Neuronal stem cell (in vitro differentiated cells): ENCODE measurements at regions not wholly inside any gene's neighbourhood (a gene's known extent, or its start where the extent isn't known, plus 50 kb on each side); places are given as distances from the start of the nearest gene placed in this dataset.

Source experiments
- DNase-seq: peaks from one replicate; pipeline ENCODE4 v3.0.0-alpha.2; 2013; ENCODE audit warnings: low spot score
- H2AFZ ChIP-seq: one replicate; pipeline ENCODE4 v1.6.1; 2013; ENCODE audit warnings: mild to moderate bottlenecking, low read length, inconsistent platforms
- H2AK5ac ChIP-seq: 2 replicates; pipeline ENCODE4 v1.6.1; 2013; ENCODE audit warnings: low read depth, mild to moderate bottlenecking, inconsistent platforms, low read length, moderate library complexity, mixed read lengths
- H2BK120ac ChIP-seq: 2 replicates; pipeline ENCODE4 v1.6.1; 2013; ENCODE audit warnings: low read depth, mild to moderate bottlenecking, inconsistent platforms, low read length, moderate library complexity, mixed read lengths
- H2BK12ac ChIP-seq: one replicate; pipeline ENCODE4 v1.6.1; 2013; ENCODE audit warnings: low read length, inconsistent platforms
- H2BK15ac ChIP-seq: 2 replicates; pipeline ENCODE4 v1.6.1; 2013; ENCODE audit warnings: mild to moderate bottlenecking, low read length, inconsistent platforms, mixed read lengths
- H2BK5ac ChIP-seq: one replicate; pipeline ENCODE4 v1.6.1; 2013; ENCODE audit warnings: inconsistent platforms, mild to moderate bottlenecking, low read length, moderate library complexity
- H3K14ac ChIP-seq: one replicate; pipeline ENCODE4 v1.6.1; 2013; ENCODE audit warnings: low read length, inconsistent platforms
- H3K18ac ChIP-seq: 2 replicates; pipeline ENCODE4 v1.6.1; 2013; ENCODE audit warnings: low read length, inconsistent platforms
- H3K23ac ChIP-seq: 2 replicates; pipeline ENCODE4 v1.6.1; 2013; ENCODE audit warnings: low read depth, mild to moderate bottlenecking, mixed read lengths, low read length, inconsistent platforms; ENCODE audit not compliant: poor library complexity
- H3K27ac ChIP-seq: replicated peaks from 3 replicates; pipeline ENCODE4 v1.5.1; 2013; ENCODE audit warnings: low read length, inconsistent platforms
- H3K27me3 ChIP-seq, 3 experiments: 2 replicates each; pipeline ENCODE4 v1.6.1; 2013; ENCODE audit warnings: low read length in 3 of 3, mild to moderate bottlenecking in 2 of 3, inconsistent platforms in 1 of 3, low read depth in 1 of 3, mixed read lengths in 1 of 3, moderate library complexity in 1 of 3; ENCODE audit not compliant: control insufficient read depth in 3 of 3, insufficient read depth in 3 of 3
- H3K36me3 ChIP-seq, 2 donors: replicated peaks in 1 of 2; 2 replicates each; pipeline ENCODE4 v1.6.1; 2013; ENCODE audit warnings: low read length in 2 of 2; ENCODE audit not compliant: control insufficient read depth in 2 of 2, insufficient read depth in 2 of 2
- H3K4ac ChIP-seq: 2 replicates; pipeline ENCODE4 v1.6.1; 2013; ENCODE audit warnings: inconsistent platforms, mild to moderate bottlenecking, low read length, moderate library complexity
- H3K4me1 ChIP-seq, 2 donors: 1 replicate in 1 of 2; 2 replicates in 1 of 2; pipeline ENCODE4 v1.6.1; 2013; ENCODE audit warnings: low read length in 2 of 2, low read depth in 1 of 2; ENCODE audit not compliant: control insufficient read depth in 2 of 2, insufficient read depth in 1 of 2
- H3K4me2 ChIP-seq: one replicate; pipeline ENCODE4 v1.6.1; 2013; ENCODE audit warnings: mild to moderate bottlenecking, low read length, inconsistent platforms; ENCODE audit not compliant: insufficient read depth, poor library complexity, severe bottlenecking
- H3K4me3 ChIP-seq, 2 donors: 2 replicates each; pipeline ENCODE4 v1.5.1; 2013; ENCODE audit warnings: low read length in 2 of 2, mild to moderate bottlenecking in 2 of 2, inconsistent platforms in 1 of 2, moderate library complexity in 1 of 2
- H3K79me1 ChIP-seq: one replicate; pipeline ENCODE4 v1.6.1; 2013; ENCODE audit warnings: low read depth, mild to moderate bottlenecking, inconsistent platforms, low read length, moderate library complexity
- H3K9ac ChIP-seq: one replicate; pipeline ENCODE4 v1.6.1; 2013; ENCODE audit warnings: mild to moderate bottlenecking, low read depth, low read length, inconsistent platforms; ENCODE audit not compliant: poor library complexity
- H3K9me3 ChIP-seq, 2 donors: replicated peaks in 1 of 2; 2 replicates each; pipeline versions ENCODE3 to v1.6.1; 2013; ENCODE audit warnings: low read length in 2 of 2, mild to moderate bottlenecking in 2 of 2, inconsistent platforms in 1 of 2, low read depth in 1 of 2, mixed read lengths in 1 of 2, moderate library complexity in 1 of 2; ENCODE audit not compliant: control insufficient read depth in 2 of 2, insufficient read depth in 1 of 2
- H4K8ac ChIP-seq: one replicate; pipeline ENCODE4 v1.6.1; 2013; ENCODE audit warnings: low read depth, mild to moderate bottlenecking, inconsistent platforms, low read length, moderate library complexity
- H4K91ac ChIP-seq: one replicate; pipeline ENCODE4 v1.6.1; 2013; ENCODE audit warnings: low read length, low read depth, mild to moderate bottlenecking, inconsistent platforms; ENCODE audit not compliant: poor library complexity
- WGBS, 2 donors: extraction: QIAGEN DNeasy Blood & Tissue Kit; methylation state at CpG; one replicate each; pipeline ENCODE4 v1.1.7; 2013; ENCODE audit warnings: missing lambda C conversion rate in 2 of 2, mixed read lengths in 1 of 2; ENCODE audit not compliant: insufficient read length in 2 of 2, insufficient replicate concordance in 1 of 2; ENCODE audit errors: extremely low coverage in 2 of 2; 5-methylcytosine and 5-hydroxymethylcytosine counted together

GRCh38 chr16:65285128-65286048 is 163.5 kb upstream of the CDH11 start:
- H4K8ac ChIP-seq, result no peak overlapping the region
- H3K4me3 ChIP-seq, result no peak overlapping the region
- DNase-seq, result no peak
- no peak overlapping the region for H3K4me2 ChIP-seq
- H3K4ac ChIP-seq, result no peak overlapping the region
- no peak overlapping the region for H2BK5ac ChIP-seq
- H3K79me1 ChIP-seq, result no peaks in the 10 kb centered on the region
- no peaks in the 10 kb centered on the region for H3K9me3 ChIP-seq
- no peak overlapping the region for H3K18ac ChIP-seq
- peaks cover 0 to 21% of the 10 kb centered on the region in 2 donors for H3K4me1 ChIP-seq
- H2BK15ac ChIP-seq, result no peak overlapping the region
- H3K14ac ChIP-seq, result no peak overlapping the region
- H3K36me3 ChIP-seq, result no peaks in the 10 kb centered on the region
- H2BK12ac ChIP-seq, result no peak overlapping the region
- no peak overlapping the region for H4K91ac ChIP-seq
- no CpG with 5 or more reads among the region's 7 CpGs for WGBS, 2 donors
- H3K9ac ChIP-seq, result no peak overlapping the region
- H2AFZ ChIP-seq, result no peak overlapping the region
- no peaks in the 10 kb centered on the region for H3K27me3 ChIP-seq
- H2BK120ac ChIP-seq, result no peak overlapping the region
- no peak overlapping the region for H2AK5ac ChIP-seq
- no peak overlapping the region for H3K23ac ChIP-seq
- no peak overlapping the region for H3K27ac ChIP-seq

DNA sequence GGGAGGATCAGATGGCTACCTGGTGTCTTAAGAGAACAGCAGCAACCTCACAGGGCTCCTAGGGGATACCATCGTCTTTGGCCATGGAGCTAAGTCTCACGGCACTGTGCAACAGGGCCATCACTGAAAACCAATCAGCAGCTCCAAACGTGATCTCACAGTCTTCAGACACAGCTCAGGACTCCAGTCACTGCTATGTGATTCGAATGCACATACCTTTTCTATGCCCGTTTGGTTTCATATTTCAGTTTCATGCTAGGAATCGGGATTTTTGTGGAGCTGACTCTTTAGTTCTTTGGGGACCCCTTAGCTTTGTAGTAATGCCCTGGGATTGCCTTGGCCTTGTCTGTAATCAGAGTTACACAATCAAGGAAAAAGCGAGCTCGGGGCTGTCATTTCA is 162.8 kb upstream of the CDH11 start:
- H2BK15ac ChIP-seq, result no peak overlapping the region
- H3K27me3 ChIP-seq, result no peaks in the 10 kb centered on the region
- H3K4me1 ChIP-seq, result peaks cover 0 to 21% of the 10 kb centered on the region in 2 donors
- H3K4me2 ChIP-seq, result no peak overlapping the region
- H3K36me3 ChIP-seq, result no peaks in the 10 kb centered on the region
- no peaks in the 10 kb centered on the region for H3K79me1 ChIP-seq
- no peak overlapping the region for H2BK5ac ChIP-seq
- no peak overlapping the region for H3K18ac ChIP-seq
- DNase-seq, result no peak
- H4K91ac ChIP-seq, result no peak overlapping the region
- H2AK5ac ChIP-seq, result no peak overlapping the region
- no peak overlapping the region for H3K9ac ChIP-seq
- H3K9me3 ChIP-seq, result no peaks in the 10 kb centered on the region
- no peak overlapping the region for H4K8ac ChIP-seq
- no peak overlapping the region for H2BK12ac ChIP-seq
- no peak overlapping the region for H3K4me3 ChIP-seq
- no CpG with 5 or more reads among the region's 8 CpGs for WGBS, 2 donors
- no peak overlapping the region for H3K27ac ChIP-seq
- H3K23ac ChIP-seq, result no peak overlapping the region
- no peak overlapping the region for H3K14ac ChIP-seq
- no peak overlapping the region for H2AFZ ChIP-seq
- H2BK120ac ChIP-seq, result no peak overlapping the region
- no peak overlapping the region for H3K4ac ChIP-seq

- H3K36me3 ChIP-seq, result no peaks in the 10 kb centered on the region
- no peak overlapping the region for H2BK15ac ChIP-seq
- H3K18ac ChIP-seq, result no peak overlapping the region
- no peak overlapping the region for H2AK5ac ChIP-seq
- H3K9ac ChIP-seq, result no peak overlapping the region
- H3K27me3 ChIP-seq, result no peaks in the 10 kb centered on the region
- no peak overlapping the region for H3K4ac ChIP-seq
- no peak overlapping the region for H2BK5ac ChIP-seq
- no peak overlapping the region for H2BK12ac ChIP-seq
- H4K91ac ChIP-seq, result no peak overlapping the region
- no peaks in the 10 kb centered on the region for H3K9me3 ChIP-seq
- no CpG with 5 or more reads among the region's 3 CpGs for WGBS, 2 donors
- peaks cover 0 to 21% of the 10 kb centered on the region in 2 donors for H3K4me1 ChIP-seq
- H3K23ac ChIP-seq, result no peak overlapping the region
- no peak for DNase-seq
- H2BK120ac ChIP-seq, result no peak overlapping the region
- no peaks in the 10 kb centered on the region for H3K79me1 ChIP-seq
- H3K4me3 ChIP-seq, result no peak overlapping the region
- H3K4me2 ChIP-seq, result no peak overlapping the region
- H3K27ac ChIP-seq, result no peak overlapping the region
- H2AFZ ChIP-seq, result no peak overlapping the region
- no peak overlapping the region for H4K8ac ChIP-seq
- no peak overlapping the region for H3K14ac ChIP-seq
Observed at GRCh38 chr16:65283181-65283651, 161.4 kb upstream of the CDH11 start.

DNA sequence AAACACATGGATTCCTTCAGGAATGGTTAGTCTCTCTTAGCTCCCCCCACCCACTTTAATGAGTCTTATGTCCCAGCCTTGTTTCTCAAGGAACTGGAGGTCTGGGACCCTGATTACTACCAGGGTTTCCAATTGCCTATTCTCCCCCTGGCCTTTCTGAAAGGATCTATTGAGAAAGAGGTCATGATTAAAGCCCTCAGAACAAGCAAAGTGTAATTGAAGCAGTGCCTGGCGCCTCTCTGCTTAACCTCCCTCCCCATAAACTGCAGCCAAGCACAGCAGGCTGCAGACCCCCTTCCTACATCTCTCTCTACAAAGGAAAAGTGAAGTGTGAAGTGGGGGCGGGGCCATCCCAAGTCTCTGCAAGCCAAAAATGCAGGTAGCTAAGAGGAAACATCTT is 159.7 kb upstream of the CDH11 start:
- no peak overlapping the region for H2BK12ac ChIP-seq
- H3K36me3 ChIP-seq, result no peaks in the 10 kb centered on the region
- H3K79me1 ChIP-seq, result no peaks in the 10 kb centered on the region
- no peak overlapping the region for H3K4ac ChIP-seq
- H3K4me2 ChIP-seq, result peak overlapping the region; percentile 12
- DNase-seq, result peak; percentile 48
- no peak overlapping the region for H3K14ac ChIP-seq
- no peak overlapping the region for H3K9ac ChIP-seq
- no peaks in the 10 kb centered on the region for H3K9me3 ChIP-seq
- no CpG with 5 or more reads among the region's 2 CpGs for WGBS, 2 donors
- H3K18ac ChIP-seq, result no peak overlapping the region
- no peak overlapping the region for H3K23ac ChIP-seq
- no peak overlapping the region for H4K91ac ChIP-seq
- no peak overlapping the region for H3K4me3 ChIP-seq
- H2AK5ac ChIP-seq, result no peak overlapping the region
- H2BK120ac ChIP-seq, result no peak overlapping the region
- peaks cover 0 to 21% of the 10 kb centered on the region in 2 donors for H3K4me1 ChIP-seq
- H2BK5ac ChIP-seq, result no peak overlapping the region
- no peak overlapping the region for H4K8ac ChIP-seq
- H2AFZ ChIP-seq, result no peak overlapping the region
- peak overlapping the region; percentile 73 for H3K27ac ChIP-seq
- H3K27me3 ChIP-seq, result no peaks in the 10 kb centered on the region
- no peak overlapping the region for H2BK15ac ChIP-seq
